PC-9 (cell line): ENCODE measurements at regions not wholly inside any gene's neighbourhood (a gene's known extent, or its start where the extent isn't known, plus 50 kb on each side); places are given as distances from the start of the nearest gene placed in this dataset.
A peak's percentile ranks its signal among the peaks of the same experiment; 100 is the strongest.

Experiments used
- BruUV-seq: library from RNA; stranded (reverse); fragments of 400-500 nt; replicated peaks from 2 replicates; lab custom pipeline; 2021; lab: Mats Ljungman, UMichigan
- CTCF ChIA-PET: fragments of 300-600 bp; sonication (Branson Sonifier 250); formaldehyde crosslinking; loops from one replicate; lab custom pipeline; 2022; ENCODE audit warnings: antibody characterized with exemption; lab: Charles Lee
- POLR2A ChIA-PET: fragments of 300-600 bp; sonication (Branson Sonifier 250); formaldehyde crosslinking; loops from one replicate; lab custom pipeline; 2022; ENCODE audit warnings: antibody characterized with exemption; ENCODE audit not compliant: unreplicated experiment; lab: Charles Lee
- DNase-seq, 2 experiments: peaks; one replicate each; pipeline versions ENCODE4 v3.0.0 to v3.0.0-alpha.2; 2015 to 2022; ENCODE audit warnings: mixed read lengths in 1 of 2
- H2AFZ ChIP-seq: fragments of 200-600 bp; sonication (generic); 2 replicates; pipeline ENCODE4 v1.8.1; 2017; ENCODE audit warnings: antibody characterized with exemption
- H3F3A ChIP-seq: fragments of 200-600 bp; sonication (generic); 2 replicates; pipeline ENCODE4 v1.8.1; 2017; ENCODE audit warnings: antibody characterized with exemption, mild to moderate bottlenecking, low read depth; ENCODE audit not compliant: insufficient read depth
- H3K27ac ChIP-seq: fragments of 200-600 bp; sonication (generic); 2 replicates; pipeline ENCODE4 v1.6.1; 2016; ENCODE audit warnings: mixed run types
- H3K27me3 ChIP-seq: fragments of 200-600 bp; sonication (generic); 2 replicates; pipeline ENCODE4 v1.6.1; 2016; ENCODE audit warnings: low read depth, mixed run types; ENCODE audit not compliant: insufficient read depth
- H3K36me3 ChIP-seq: fragments of 200-600 bp; sonication (generic); 2 replicates; pipeline ENCODE4 v1.6.1; 2016; ENCODE audit warnings: low read depth, mixed run types
- H3K4me1 ChIP-seq: fragments of 200-600 bp; sonication (generic); replicated peaks from 2 replicates; pipeline ENCODE4 v1.6.1; 2016; ENCODE audit warnings: mixed run types; ENCODE audit not compliant: insufficient read depth
- H3K4me2 ChIP-seq: fragments of 200-600 bp; sonication (generic); 2 replicates; pipeline ENCODE4 v1.6.1; 2017; ENCODE audit warnings: mixed run types
- H3K4me3 ChIP-seq: fragments of 200-600 bp; sonication (generic); 2 replicates; pipeline ENCODE4 v1.6.1; 2016; ENCODE audit warnings: mixed run types
- H3K79me2 ChIP-seq: fragments of 200-600 bp; sonication (generic); 2 replicates; pipeline ENCODE4 v1.6.1; 2017; ENCODE audit warnings: low read depth, mixed run types
- H3K9me2 ChIP-seq: fragments of 200-600 bp; sonication (generic); 2 replicates; pipeline ENCODE4 v1.8.1; 2017; ENCODE audit warnings: mild to moderate bottlenecking; ENCODE audit not compliant: insufficient read depth
- H3K9me3 ChIP-seq: fragments of 200-600 bp; sonication (generic); 2 replicates; pipeline ENCODE4 v1.8.1; 2016; ENCODE audit warnings: low read depth; ENCODE audit not compliant: insufficient read depth
- H4K20me1 ChIP-seq: fragments of 200-600 bp; sonication (generic); 2 replicates; pipeline ENCODE4 v1.8.1; 2017; ENCODE audit not compliant: insufficient read depth
- CTCF ChIP-seq: fragments of 200-600 bp; sonication (generic); conservative IDR thresholded peaks from 2 replicates; pipeline ENCODE4 v1.6.1; 2017; ENCODE audit warnings: mixed run types, antibody characterized with exemption, mild to moderate bottlenecking, moderate library complexity
- EZH2 ChIP-seq: fragments of 200-600 bp; sonication (generic); IDR thresholded peaks from 2 replicates; pipeline ENCODE4 v1.8.0; 2017; ENCODE audit warnings: antibody characterized with exemption, low read depth
- intact Hi-C: fragments of 100-400 bp; cut with micrococcal nuclease; formaldehyde crosslinking; loops from one replicate; pipeline ENCODE4 v1.10.0; 2022; ENCODE audit not compliant: unreplicated experiment

GRCh38 chr3:106033654-106034053 lies 164.8 kb upstream of the CBLB start:
- no peaks in the 10 kb centered on the region for H4K20me1 ChIP-seq
- H3K9me2 ChIP-seq: no peaks in the 10 kb centered on the region
- 0 out of 2 replicates have a peak, but pooled peaks cover 6% of the 10 kb centered on the region for H3K9me3 ChIP-seq
- H3K4me2 ChIP-seq: no peak overlapping the region
- no TSS peak for BruUV-seq
- H3K79me2 ChIP-seq: no peaks in the 10 kb centered on the region
- peaks cover 4% of the 10 kb centered on the region; the same call in 1 of the 2 replicates for H3F3A ChIP-seq
- H3K27me3 ChIP-seq: no peaks in the 10 kb centered on the region
- no peak overlapping the region for H3K27ac ChIP-seq
- ChIA-PET POLR2A (no interaction called here), CTCF (no interaction called here)
- peaks cover 13% of the 10 kb centered on the region for H3K4me1 ChIP-seq
- no peak for DNase-seq
- H3K4me3 ChIP-seq: no peak overlapping the region
- H3K36me3 ChIP-seq: no peaks in the 10 kb centered on the region
- TF ChIP-seq EZH2: no peak
- TF ChIP-seq CTCF: no peak
- H2AFZ ChIP-seq: no peak overlapping the region
- intact Hi-C loops: no loop called here

- Histone ChIP-seq H3K27ac (no peak overlapping the region), H3K9me3 (peaks cover 8% of the 10 kb centered on the region; the same call in 1 of the 2 replicates), H3K4me2 (no peak overlapping the region), H2AFZ (no peak overlapping the region), H3K79me2 (no peaks in the 10 kb centered on the region), H4K20me1 (no peaks in the 10 kb centered on the region), H3K4me1 (peaks cover 13% of the 10 kb centered on the region), H3K36me3 (no peaks in the 10 kb centered on the region), H3K9me2 (no peaks in the 10 kb centered on the region), H3K4me3 (no peak overlapping the region), H3F3A (peaks cover 4% of the 10 kb centered on the region; the same call in 1 of the 2 replicates), H3K27me3 (no peaks in the 10 kb centered on the region)
- intact Hi-C loops: no loop called here
- TF ChIP-seq CTCF: no peak
- no peak for TF ChIP-seq EZH2
- BruUV-seq: no TSS peak
- DNase-seq: no peak
- ChIA-PET POLR2A (no interaction called here), CTCF (no interaction called here)
Observed at GRCh38 chr3:106034313-106034712, 165.5 kb upstream of the CBLB start.

GRCh38 chr3:106035619-106036018 lies 166.8 kb upstream of the CBLB start:
- intact Hi-C loops: no loop called here
- CTCF ChIA-PET: no interaction called here
- DNase-seq: no peak

More at GRCh38 chr3:106035619-106036018, 166.8 kb upstream of the CBLB start:
- Histone ChIP-seq H3F3A (no peaks in the 10 kb centered on the region), H3K79me2 (no peaks in the 10 kb centered on the region), H2AFZ (0 out of 2 replicates have a peak overlapping the region, but pooled peaks have one; percentile 5), H3K27me3 (no peaks in the 10 kb centered on the region), H4K20me1 (no peaks in the 10 kb centered on the region), H3K4me3 (no peak overlapping the region), H3K27ac (no peak overlapping the region), H3K9me2 (no peaks in the 10 kb centered on the region), H3K9me3 (peaks cover 8% of the 10 kb centered on the region; the same call in 1 of the 2 replicates), H3K4me1 (peaks cover 5% of the 10 kb centered on the region), H3K36me3 (no peaks in the 10 kb centered on the region), H3K4me2 (no peak overlapping the region)
- TF ChIP-seq EZH2: no peak
- no peak for TF ChIP-seq CTCF
- POLR2A ChIA-PET: no interaction called here
- BruUV-seq: no TSS peak
